GM12878 (cell line): ENCODE measurements at regions not wholly inside any gene's neighbourhood (a gene's known extent, or its start where the extent isn't known, plus 50 kb on each side); places are given as distances from the start of the nearest gene placed in this dataset.

Source experiments
- CHD4 ChIP-seq: fragments of 200-600 bp; sonication (generic); IDR thresholded peaks from 2 replicates; pipeline ENCODE4 v1.6.1; 2016; ENCODE audit warnings: mild to moderate bottlenecking
- EED ChIP-seq: sonication (generic); IDR thresholded peaks from 2 replicates; pipeline ENCODE4 v1.6.1; 2016; ENCODE audit warnings: antibody characterized with exemption, low read depth
- FOS ChIP-seq: IDR thresholded peaks from 3 replicates; pipeline ENCODE4 v1.6.1; 2011; ENCODE audit warnings: borderline replicate concordance; ENCODE audit not compliant: insufficient read length; ENCODE audit errors: extremely low read depth
- HCFC1 ChIP-seq: fragments of 150-350 bp; IDR thresholded peaks from 2 replicates; pipeline ENCODE4 v1.6.1; 2014; ENCODE audit warnings: low read length
- JUND ChIP-seq: IDR thresholded peaks from 2 replicates; pipeline ENCODE4 v1.6.1; 2012; ENCODE audit warnings: low read depth, mild to moderate bottlenecking, low read length, improper control_type of control experiment, moderate library complexity
- POLR2A ChIP-seq: IDR thresholded peaks from 2 replicates; pipeline ENCODE4 v1.6.1; 2011; ENCODE audit warnings: low read depth, mild to moderate bottlenecking, low read length
- POLR2AphosphoS5 ChIP-seq: IDR thresholded peaks from 2 replicates; pipeline ENCODE4 v1.6.1; 2011; ENCODE audit warnings: mild to moderate bottlenecking, low read length, inconsistent platforms
- SMC3 ChIP-seq: IDR thresholded peaks from 2 replicates; pipeline ENCODE4 v1.6.1; 2011; ENCODE audit warnings: low read length, improper control_type of control experiment, borderline replicate concordance
- WRNIP1 ChIP-seq: IDR thresholded peaks from 2 replicates; pipeline ENCODE4 v1.6.1; 2011; ENCODE audit warnings: low read depth, low read length, improper control_type of control experiment, borderline replicate concordance
- TF ChIP-seq, protein P1 (sequence below): IDR thresholded peaks from 2 replicates; pipeline ENCODE4 v1.6.1; 2011; ENCODE audit warnings: mild to moderate bottlenecking, low read depth, low read length, moderate library complexity; ENCODE audit not compliant: insufficient replicate concordance
- TF ChIP-seq, protein P2 (sequence below), 3 experiments: IDR thresholded peaks in 2 of 3; conservative IDR thresholded peaks in 1 of 3; 2 replicates each; pipeline ENCODE4 v1.5.1; 2011; ENCODE audit warnings: low read depth in 3 of 3, low read length in 3 of 3, mild to moderate bottlenecking in 3 of 3, control low read depth in 2 of 3, moderate library complexity in 2 of 3, inconsistent platforms in 1 of 3, mixed read lengths in 1 of 3; ENCODE audit not compliant: control insufficient read depth in 2 of 3, insufficient read depth in 1 of 3; ENCODE audit errors: extremely low read depth in 1 of 3
- TF ChIP-seq, protein P3 (sequence below): IDR thresholded peaks from 2 replicates; pipeline ENCODE4 v1.6.1; 2012; ENCODE audit warnings: low read length, inconsistent platforms
- TF ChIP-seq, protein P4 (sequence below): IDR thresholded peaks from 2 replicates; pipeline ENCODE4 v1.6.1; 2012; ENCODE audit warnings: low read depth, low read length, improper control_type of control experiment

DNA sequence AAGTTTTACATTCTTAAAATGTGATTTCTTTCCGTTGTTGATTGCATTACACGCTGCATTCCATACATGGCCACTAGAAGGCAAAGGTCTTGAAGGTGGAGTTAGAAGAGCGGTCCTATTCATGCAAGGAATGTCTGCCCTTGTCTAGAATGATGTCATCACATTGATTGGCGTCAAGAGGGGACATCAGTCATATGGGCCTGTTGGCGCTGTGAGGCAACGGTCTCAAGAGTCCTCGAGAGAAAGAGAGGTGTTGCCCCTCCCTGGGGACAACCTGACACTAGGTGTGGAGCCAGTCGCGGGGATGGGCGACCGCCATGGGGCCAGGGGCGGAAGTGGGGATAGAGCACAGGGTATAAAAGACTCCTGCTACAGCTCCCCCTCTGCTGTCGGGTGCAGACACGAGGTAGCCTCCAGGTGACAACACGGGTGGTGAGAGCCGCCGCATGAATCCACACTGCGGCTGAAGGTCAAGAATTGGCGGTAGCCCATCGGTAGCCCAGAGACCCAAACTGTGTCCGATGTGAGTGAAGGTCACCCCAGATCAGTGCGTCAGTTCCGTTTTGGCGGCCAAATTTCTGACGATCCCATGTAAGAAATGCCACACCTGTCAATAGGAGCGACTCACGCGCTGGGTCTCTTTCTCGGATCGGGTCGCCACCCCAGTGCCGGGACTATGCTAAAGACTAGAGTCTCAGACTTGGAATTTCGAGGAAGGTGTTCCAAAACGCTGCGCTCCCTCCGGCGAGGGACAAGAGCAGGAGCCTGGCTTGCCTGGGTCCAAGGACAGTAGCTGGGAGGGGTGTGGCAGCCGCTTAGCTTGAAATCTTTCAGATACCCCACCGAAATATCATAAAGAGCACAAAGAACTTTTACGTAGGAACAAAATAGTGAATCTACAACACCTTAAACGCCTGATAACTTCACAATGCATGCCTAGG is 93.2 kb upstream of the ZNF184 start:
- TF ChIP-seq JUND (no peak), POLR2A (no peak), WRNIP1 (no peak), SMC3 (no peak; the same call in 1 of the 2 replicates), EED (no peak), HCFC1 (no peak), FOS (no peak), CHD4 (no peak), POLR2AphosphoS5 (no peak)
- TF ChIP-seq, protein P1, sequence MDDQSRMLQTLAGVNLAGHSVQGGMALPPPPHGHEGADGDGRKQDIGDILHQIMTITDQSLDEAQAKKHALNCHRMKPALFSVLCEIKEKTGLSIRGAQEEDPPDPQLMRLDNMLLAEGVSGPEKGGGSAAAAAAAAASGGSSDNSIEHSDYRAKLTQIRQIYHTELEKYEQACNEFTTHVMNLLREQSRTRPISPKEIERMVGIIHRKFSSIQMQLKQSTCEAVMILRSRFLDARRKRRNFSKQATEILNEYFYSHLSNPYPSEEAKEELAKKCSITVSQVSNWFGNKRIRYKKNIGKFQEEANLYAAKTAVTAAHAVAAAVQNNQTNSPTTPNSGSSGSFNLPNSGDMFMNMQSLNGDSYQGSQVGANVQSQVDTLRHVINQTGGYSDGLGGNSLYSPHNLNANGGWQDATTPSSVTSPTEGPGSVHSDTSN, result no peak
- TF ChIP-seq, protein P2, sequence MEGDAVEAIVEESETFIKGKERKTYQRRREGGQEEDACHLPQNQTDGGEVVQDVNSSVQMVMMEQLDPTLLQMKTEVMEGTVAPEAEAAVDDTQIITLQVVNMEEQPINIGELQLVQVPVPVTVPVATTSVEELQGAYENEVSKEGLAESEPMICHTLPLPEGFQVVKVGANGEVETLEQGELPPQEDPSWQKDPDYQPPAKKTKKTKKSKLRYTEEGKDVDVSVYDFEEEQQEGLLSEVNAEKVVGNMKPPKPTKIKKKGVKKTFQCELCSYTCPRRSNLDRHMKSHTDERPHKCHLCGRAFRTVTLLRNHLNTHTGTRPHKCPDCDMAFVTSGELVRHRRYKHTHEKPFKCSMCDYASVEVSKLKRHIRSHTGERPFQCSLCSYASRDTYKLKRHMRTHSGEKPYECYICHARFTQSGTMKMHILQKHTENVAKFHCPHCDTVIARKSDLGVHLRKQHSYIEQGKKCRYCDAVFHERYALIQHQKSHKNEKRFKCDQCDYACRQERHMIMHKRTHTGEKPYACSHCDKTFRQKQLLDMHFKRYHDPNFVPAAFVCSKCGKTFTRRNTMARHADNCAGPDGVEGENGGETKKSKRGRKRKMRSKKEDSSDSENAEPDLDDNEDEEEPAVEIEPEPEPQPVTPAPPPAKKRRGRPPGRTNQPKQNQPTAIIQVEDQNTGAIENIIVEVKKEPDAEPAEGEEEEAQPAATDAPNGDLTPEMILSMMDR (IDR thresholded peaks at IDR 0.05 in 2 of 3, conservative IDR thresholded peaks at IDR 0.05 in 1 of 3; ENCODE audit: control insufficient read depth in 2 of 3, extremely low read depth in 1 of 3, insufficient read depth in 1 of 3, low read depth in 3 of 3, low read length in 3 of 3), result peak in 2 of 3 experiments; percentile 16 to 34; a peak in 2 of 6 replicates
- TF ChIP-seq, protein P3, sequence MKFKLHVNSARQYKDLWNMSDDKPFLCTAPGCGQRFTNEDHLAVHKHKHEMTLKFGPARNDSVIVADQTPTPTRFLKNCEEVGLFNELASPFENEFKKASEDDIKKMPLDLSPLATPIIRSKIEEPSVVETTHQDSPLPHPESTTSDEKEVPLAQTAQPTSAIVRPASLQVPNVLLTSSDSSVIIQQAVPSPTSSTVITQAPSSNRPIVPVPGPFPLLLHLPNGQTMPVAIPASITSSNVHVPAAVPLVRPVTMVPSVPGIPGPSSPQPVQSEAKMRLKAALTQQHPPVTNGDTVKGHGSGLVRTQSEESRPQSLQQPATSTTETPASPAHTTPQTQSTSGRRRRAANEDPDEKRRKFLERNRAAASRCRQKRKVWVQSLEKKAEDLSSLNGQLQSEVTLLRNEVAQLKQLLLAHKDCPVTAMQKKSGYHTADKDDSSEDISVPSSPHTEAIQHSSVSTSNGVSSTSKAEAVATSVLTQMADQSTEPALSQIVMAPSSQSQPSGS, result no peak
- TF ChIP-seq, protein P4, sequence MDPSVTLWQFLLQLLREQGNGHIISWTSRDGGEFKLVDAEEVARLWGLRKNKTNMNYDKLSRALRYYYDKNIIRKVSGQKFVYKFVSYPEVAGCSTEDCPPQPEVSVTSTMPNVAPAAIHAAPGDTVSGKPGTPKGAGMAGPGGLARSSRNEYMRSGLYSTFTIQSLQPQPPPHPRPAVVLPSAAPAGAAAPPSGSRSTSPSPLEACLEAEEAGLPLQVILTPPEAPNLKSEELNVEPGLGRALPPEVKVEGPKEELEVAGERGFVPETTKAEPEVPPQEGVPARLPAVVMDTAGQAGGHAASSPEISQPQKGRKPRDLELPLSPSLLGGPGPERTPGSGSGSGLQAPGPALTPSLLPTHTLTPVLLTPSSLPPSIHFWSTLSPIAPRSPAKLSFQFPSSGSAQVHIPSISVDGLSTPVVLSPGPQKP, result no peak
